ENCODE measurements at regions not wholly inside any gene's neighbourhood (a gene's known extent, or its start where the extent isn't known, plus 50 kb on each side); places are given as distances from the start of the nearest gene placed in this dataset.

DNA sequence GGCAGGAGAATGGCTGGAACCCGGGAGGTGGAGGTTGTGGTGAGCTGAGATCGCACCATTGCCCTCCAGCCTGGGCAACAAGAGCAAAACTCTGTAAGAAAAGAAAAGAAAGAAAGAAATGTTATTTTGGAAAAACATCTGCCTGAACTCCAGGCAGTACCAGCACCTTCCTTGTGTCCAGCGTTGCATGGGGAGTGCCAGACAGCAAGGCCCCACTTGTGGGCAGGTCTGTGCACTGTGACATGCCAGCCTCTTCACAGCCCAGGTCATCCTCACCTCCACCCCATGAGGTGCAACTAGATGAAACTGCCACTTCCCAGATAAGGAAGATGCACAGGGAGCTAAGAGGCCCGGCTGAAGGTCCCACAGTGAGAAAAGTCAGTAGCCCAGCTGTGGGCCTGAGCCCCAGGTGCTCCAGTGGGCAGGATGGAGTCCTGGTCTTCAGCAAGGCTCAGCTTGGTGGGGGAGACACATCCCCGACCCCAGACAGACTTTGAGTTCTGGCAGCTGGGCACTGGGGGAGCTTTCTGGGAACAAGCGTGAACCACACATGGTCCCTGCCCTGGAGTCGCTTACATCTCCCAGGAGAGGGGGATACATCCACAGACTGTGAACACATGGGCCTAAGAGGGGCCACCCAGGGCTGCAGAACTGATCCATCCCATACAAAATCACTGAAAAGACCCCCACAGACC lies 146.9 kb upstream of the IER5L start:
- Histone ChIP-seq H3K36me3 (ENCODE audit: control insufficient read depth in 2 of 2, extremely low read depth in 1 of 2, insufficient read depth in 2 of 2, low read length in 2 of 2) (no peaks in the 10 kb centered on the region), H3K4me1 (ENCODE audit: control insufficient read depth, extremely low read depth, insufficient read depth, low read length) (peaks cover 8% of the 10 kb centered on the region), H3K79me2 (ENCODE audit: control insufficient read depth, insufficient read depth, low read length) (no peaks in the 10 kb centered on the region), H3K4me2 (ENCODE audit: insufficient read depth, low read length) (no peak overlapping the region), H3K27ac (ENCODE audit: insufficient read depth, low read depth, low read length) (no peak overlapping the region), H4K20me1 (replicated peaks; ENCODE audit: control insufficient read depth, extremely low read depth, insufficient read depth, low read length) (no peaks in the 10 kb centered on the region), H3K4me3 (replicated peaks in 1 of 3; ENCODE audit: insufficient read depth in 1 of 3, low read depth in 1 of 3, low read length in 3 of 3) (no peak overlapping the region), H3K9me1 (replicated peaks; ENCODE audit: control insufficient read depth, extremely low read depth, insufficient read depth, low read length) (no peaks in the 10 kb centered on the region), H3K27me3 (ENCODE audit: control insufficient read depth in 2 of 2, insufficient read depth in 2 of 2, low read length in 2 of 2) (no peaks in the 10 kb centered on the region), H2AFZ (ENCODE audit: low read depth, low read length) (no peak overlapping the region), H3K9me3 (replicated peaks; ENCODE audit: control insufficient read depth, insufficient read depth, low read length) (no peaks in the 10 kb centered on the region), H3K9ac (replicated peaks; ENCODE audit: extremely low read depth, insufficient read depth, low read length) (no peak overlapping the region)
- CTCF ChIA-PET, result interaction anchor here (0.7 kb wide), 1 partner anchor 17 kb away, joined by 3 read pairs; no protein-coding TSS in a partner anchor
- dilution Hi-C loops (cut with MboI; ENCODE audit: extremely low pct_ligation_motif_present, low sequenced_read_pairs), result no loop called here
- TF ChIP-seq POLR2AphosphoS5 (IDR thresholded peaks at IDR 0.05; ENCODE audit: insufficient read depth, low read depth, low read length), result no peak
- TF ChIP-seq, protein P1, sequence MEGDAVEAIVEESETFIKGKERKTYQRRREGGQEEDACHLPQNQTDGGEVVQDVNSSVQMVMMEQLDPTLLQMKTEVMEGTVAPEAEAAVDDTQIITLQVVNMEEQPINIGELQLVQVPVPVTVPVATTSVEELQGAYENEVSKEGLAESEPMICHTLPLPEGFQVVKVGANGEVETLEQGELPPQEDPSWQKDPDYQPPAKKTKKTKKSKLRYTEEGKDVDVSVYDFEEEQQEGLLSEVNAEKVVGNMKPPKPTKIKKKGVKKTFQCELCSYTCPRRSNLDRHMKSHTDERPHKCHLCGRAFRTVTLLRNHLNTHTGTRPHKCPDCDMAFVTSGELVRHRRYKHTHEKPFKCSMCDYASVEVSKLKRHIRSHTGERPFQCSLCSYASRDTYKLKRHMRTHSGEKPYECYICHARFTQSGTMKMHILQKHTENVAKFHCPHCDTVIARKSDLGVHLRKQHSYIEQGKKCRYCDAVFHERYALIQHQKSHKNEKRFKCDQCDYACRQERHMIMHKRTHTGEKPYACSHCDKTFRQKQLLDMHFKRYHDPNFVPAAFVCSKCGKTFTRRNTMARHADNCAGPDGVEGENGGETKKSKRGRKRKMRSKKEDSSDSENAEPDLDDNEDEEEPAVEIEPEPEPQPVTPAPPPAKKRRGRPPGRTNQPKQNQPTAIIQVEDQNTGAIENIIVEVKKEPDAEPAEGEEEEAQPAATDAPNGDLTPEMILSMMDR (IDR thresholded peaks at IDR 0.05; ENCODE audit: extremely low read depth in 1 of 2, insufficient read depth in 1 of 2, low read depth in 1 of 2, low read length in 2 of 2), result no peak
- POLR2A ChIA-PET, result no interaction called here
- no TSS peak for BruUV-seq (replicated peaks)
- FAIRE-seq (no peak), DNase-seq (ENCODE audit: low read depth, low spot score) (no peak)
- intact Hi-C loops (cut with micrococcal nuclease), result loop anchor here (5.0 kb wide), 2 partner anchors 148 to 287 kb away; partner anchors contain the start of gene IER5L

DNA sequence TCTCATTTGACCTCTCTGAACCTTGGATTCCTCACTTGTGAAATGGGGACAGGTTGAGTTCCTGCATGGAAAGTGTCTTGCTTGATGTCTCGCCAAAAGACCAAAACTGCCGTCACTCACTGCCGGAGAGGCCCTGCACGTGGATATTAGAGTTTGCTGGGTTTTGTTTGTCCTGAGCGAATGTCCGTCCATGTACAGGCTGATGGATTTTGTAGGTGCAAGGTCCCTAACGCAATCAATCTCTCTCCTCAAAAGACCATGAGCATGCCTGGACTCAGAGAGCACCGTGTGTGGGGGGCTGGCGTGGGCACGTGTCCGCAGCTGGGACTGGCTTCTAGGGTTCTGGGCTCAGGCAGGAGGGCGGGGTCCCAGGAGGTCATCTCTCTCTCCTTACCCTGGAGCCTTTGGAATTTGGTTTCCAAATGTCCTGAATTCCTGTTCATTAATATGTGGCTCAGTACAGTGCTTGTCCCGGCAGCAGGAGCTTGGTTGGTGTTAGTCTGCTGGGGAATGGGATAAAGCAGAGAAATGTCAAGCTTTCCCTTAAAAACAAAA lies 146.0 kb upstream of the IER5L start:
- dilution Hi-C loops (cut with MboI; ENCODE audit: extremely low pct_ligation_motif_present, low sequenced_read_pairs), result no loop called here
- no TSS peak for BruUV-seq (replicated peaks)
- ChIA-PET CTCF (no interaction called here), POLR2A (no interaction called here)
- DNase-seq (ENCODE audit: low read depth, low spot score) (no peak), FAIRE-seq (no peak)
- no peak overlapping the region for H3K9ac ChIP-seq (replicated peaks; ENCODE audit: extremely low read depth, insufficient read depth, low read length)
- H3K27ac ChIP-seq (ENCODE audit: insufficient read depth, low read depth, low read length), result no peak overlapping the region
- no peaks in the 10 kb centered on the region for H4K20me1 ChIP-seq (replicated peaks; ENCODE audit: control insufficient read depth, extremely low read depth, insufficient read depth, low read length)
- no peaks in the 10 kb centered on the region for H3K9me1 ChIP-seq (replicated peaks; ENCODE audit: control insufficient read depth, extremely low read depth, insufficient read depth, low read length)
- no peak overlapping the region for H3K4me2 ChIP-seq (ENCODE audit: insufficient read depth, low read length)
- intact Hi-C loops (cut with micrococcal nuclease), result loop anchor here (5.0 kb wide), 2 partner anchors 147 to 288 kb away; partner anchors contain the start of gene IER5L
- no peaks in the 10 kb centered on the region for H3K27me3 ChIP-seq (ENCODE audit: control insufficient read depth in 2 of 2, insufficient read depth in 2 of 2, low read length in 2 of 2)
- no peak for TF ChIP-seq POLR2AphosphoS5 (IDR thresholded peaks at IDR 0.05; ENCODE audit: insufficient read depth, low read depth, low read length)
- no peak for TF ChIP-seq MAX (IDR thresholded peaks at IDR 0.05; ENCODE audit: insufficient read depth, insufficient read length)
- peaks cover 8% of the 10 kb centered on the region for H3K4me1 ChIP-seq (ENCODE audit: control insufficient read depth, extremely low read depth, insufficient read depth, low read length)
- H2AFZ ChIP-seq (ENCODE audit: low read depth, low read length), result no peak overlapping the region
- no peaks in the 10 kb centered on the region for H3K36me3 ChIP-seq (ENCODE audit: control insufficient read depth in 2 of 2, extremely low read depth in 1 of 2, insufficient read depth in 2 of 2, low read length in 2 of 2)
- no peaks in the 10 kb centered on the region for H3K79me2 ChIP-seq (ENCODE audit: control insufficient read depth, insufficient read depth, low read length)
- no peak overlapping the region for H3K4me3 ChIP-seq (replicated peaks in 1 of 3; ENCODE audit: insufficient read depth in 1 of 3, low read depth in 1 of 3, low read length in 3 of 3)
- H3K9me3 ChIP-seq (replicated peaks; ENCODE audit: control insufficient read depth, insufficient read depth, low read length), result no peaks in the 10 kb centered on the region

Data from endothelial cell of umbilical vein (primary cell).